ENCODE measurements at regions not wholly inside any gene's neighbourhood (a gene's known extent, or its start where the extent isn't known, plus 50 kb on each side); places are given as distances from the start of the nearest gene placed in this dataset.

DNA sequence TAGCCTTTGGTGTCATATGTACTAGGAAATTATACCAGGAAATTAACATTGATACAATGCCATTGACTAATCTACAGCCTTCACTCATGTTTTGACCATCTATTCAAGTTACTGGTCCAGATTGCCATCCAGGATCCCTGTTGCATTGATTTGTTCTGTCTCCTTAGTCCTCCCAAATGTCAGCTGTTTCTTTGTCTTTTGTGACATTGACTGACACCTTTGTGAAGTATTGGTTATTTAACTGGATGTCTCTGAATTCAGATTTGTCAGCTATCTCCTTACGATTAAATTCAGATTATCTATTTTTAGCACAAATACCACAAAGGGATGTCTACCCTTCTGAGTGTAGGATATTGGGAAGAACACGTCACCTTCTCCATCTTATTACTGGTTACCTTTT lies 73.7 kb upstream of the CTNND2 start (continued):
- TF ChIP-seq, protein P1, sequence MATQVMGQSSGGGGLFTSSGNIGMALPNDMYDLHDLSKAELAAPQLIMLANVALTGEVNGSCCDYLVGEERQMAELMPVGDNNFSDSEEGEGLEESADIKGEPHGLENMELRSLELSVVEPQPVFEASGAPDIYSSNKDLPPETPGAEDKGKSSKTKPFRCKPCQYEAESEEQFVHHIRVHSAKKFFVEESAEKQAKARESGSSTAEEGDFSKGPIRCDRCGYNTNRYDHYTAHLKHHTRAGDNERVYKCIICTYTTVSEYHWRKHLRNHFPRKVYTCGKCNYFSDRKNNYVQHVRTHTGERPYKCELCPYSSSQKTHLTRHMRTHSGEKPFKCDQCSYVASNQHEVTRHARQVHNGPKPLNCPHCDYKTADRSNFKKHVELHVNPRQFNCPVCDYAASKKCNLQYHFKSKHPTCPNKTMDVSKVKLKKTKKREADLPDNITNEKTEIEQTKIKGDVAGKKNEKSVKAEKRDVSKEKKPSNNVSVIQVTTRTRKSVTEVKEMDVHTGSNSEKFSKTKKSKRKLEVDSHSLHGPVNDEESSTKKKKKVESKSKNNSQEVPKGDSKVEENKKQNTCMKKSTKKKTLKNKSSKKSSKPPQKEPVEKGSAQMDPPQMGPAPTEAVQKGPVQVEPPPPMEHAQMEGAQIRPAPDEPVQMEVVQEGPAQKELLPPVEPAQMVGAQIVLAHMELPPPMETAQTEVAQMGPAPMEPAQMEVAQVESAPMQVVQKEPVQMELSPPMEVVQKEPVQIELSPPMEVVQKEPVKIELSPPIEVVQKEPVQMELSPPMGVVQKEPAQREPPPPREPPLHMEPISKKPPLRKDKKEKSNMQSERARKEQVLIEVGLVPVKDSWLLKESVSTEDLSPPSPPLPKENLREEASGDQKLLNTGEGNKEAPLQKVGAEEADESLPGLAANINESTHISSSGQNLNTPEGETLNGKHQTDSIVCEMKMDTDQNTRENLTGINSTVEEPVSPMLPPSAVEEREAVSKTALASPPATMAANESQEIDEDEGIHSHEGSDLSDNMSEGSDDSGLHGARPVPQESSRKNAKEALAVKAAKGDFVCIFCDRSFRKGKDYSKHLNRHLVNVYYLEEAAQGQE (IDR thresholded peaks at IDR 0.05; ENCODE audit: unreplicated experiment), result no peak
- TF ChIP-seq, protein P2, sequence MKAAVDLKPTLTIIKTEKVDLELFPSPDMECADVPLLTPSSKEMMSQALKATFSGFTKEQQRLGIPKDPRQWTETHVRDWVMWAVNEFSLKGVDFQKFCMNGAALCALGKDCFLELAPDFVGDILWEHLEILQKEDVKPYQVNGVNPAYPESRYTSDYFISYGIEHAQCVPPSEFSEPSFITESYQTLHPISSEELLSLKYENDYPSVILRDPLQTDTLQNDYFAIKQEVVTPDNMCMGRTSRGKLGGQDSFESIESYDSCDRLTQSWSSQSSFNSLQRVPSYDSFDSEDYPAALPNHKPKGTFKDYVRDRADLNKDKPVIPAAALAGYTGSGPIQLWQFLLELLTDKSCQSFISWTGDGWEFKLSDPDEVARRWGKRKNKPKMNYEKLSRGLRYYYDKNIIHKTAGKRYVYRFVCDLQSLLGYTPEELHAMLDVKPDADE (IDR thresholded peaks at IDR 0.05), result no peak
- TF ChIP-seq EZH2phosphoT487 (IDR thresholded peaks at IDR 0.05; ENCODE audit: unreplicated experiment), result no peak
- TF ChIP-seq EZH2 (IDR thresholded peaks at IDR 0.05; ENCODE audit: low read depth, unreplicated experiment), result no peak
- TF ChIP-seq ZNF114 (CRISPR knock-in tag; IDR thresholded peaks at IDR 0.05), result no peak
- TF ChIP-seq, protein P3, sequence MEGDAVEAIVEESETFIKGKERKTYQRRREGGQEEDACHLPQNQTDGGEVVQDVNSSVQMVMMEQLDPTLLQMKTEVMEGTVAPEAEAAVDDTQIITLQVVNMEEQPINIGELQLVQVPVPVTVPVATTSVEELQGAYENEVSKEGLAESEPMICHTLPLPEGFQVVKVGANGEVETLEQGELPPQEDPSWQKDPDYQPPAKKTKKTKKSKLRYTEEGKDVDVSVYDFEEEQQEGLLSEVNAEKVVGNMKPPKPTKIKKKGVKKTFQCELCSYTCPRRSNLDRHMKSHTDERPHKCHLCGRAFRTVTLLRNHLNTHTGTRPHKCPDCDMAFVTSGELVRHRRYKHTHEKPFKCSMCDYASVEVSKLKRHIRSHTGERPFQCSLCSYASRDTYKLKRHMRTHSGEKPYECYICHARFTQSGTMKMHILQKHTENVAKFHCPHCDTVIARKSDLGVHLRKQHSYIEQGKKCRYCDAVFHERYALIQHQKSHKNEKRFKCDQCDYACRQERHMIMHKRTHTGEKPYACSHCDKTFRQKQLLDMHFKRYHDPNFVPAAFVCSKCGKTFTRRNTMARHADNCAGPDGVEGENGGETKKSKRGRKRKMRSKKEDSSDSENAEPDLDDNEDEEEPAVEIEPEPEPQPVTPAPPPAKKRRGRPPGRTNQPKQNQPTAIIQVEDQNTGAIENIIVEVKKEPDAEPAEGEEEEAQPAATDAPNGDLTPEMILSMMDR (conservative IDR thresholded peaks at IDR 0.05; ENCODE audit: low read depth in 2 of 2), result no peak
- no peak for TF ChIP-seq CREB1 (CRISPR knock-in tag; IDR thresholded peaks at IDR 0.05; ENCODE audit: low read depth)
- TF ChIP-seq JUNB (IDR thresholded peaks at IDR 0.05; ENCODE audit: unreplicated experiment), result no peak

DNA sequence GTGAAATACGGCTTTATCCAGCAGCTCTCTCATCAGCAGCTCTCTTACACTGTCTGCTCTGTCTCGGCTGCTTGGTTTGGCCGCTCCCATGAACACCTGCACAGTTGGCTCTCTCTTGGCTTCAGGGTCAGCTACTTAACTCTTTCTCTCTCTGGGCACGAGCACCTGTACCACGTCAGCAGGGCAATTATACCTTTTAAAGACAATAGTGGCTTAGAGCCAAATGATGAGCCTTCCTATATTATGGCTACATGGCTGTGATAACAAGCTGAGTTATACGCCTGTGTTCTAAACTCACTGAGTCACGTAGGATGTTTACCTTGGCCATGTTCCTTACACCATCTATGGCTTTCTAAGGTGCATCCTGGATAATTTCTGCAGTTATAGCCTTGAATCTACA lies 69.2 kb upstream of the CTNND2 start:
- H3K4me3 ChIP-seq, result no peak overlapping the region
- H3K4me3 Mint-ChIP-seq, result no peak overlapping the region
- no peaks in the 10 kb centered on the region for H3K9me3 Mint-ChIP-seq
- no peaks in the 10 kb centered on the region for H3K4me1 Mint-ChIP-seq
- no peak overlapping the region for H2AFZ ChIP-seq
- no peak overlapping the region for H3K4me2 ChIP-seq
- H3K27me3 ChIP-seq (ENCODE audit: insufficient read depth), result no peaks in the 10 kb centered on the region
- no peaks in the 10 kb centered on the region for H3K36me3 Mint-ChIP-seq (ENCODE audit: low read depth)
- H3K9me2 ChIP-seq (ENCODE audit: insufficient read depth), result 0 out of 2 replicates have a peak, but pooled peaks cover 7% of the 10 kb centered on the region
- H3F3A ChIP-seq (replicated peaks; ENCODE audit: low read depth), result no peaks in the 10 kb centered on the region
- no peaks in the 10 kb centered on the region for H4K20me1 ChIP-seq (replicated peaks; ENCODE audit: insufficient read depth)
- ATAC-seq, result no peak
- no peaks in the 10 kb centered on the region for H3K27me3 Mint-ChIP-seq (ENCODE audit: insufficient read depth, low read depth, poor library complexity)
- H3K4me1 ChIP-seq (ENCODE audit: insufficient read depth), result no peaks in the 10 kb centered on the region
- no peak for DNase-seq (ENCODE audit: low spot score)
- H3K79me2 ChIP-seq (replicated peaks; ENCODE audit: insufficient read depth), result no peaks in the 10 kb centered on the region
- H3K36me3 ChIP-seq (ENCODE audit: insufficient read depth), result no peaks in the 10 kb centered on the region
- no peak overlapping the region for H3K27ac Mint-ChIP-seq
- no peak overlapping the region for H3K27ac ChIP-seq (ENCODE audit: low read depth)
- TF ChIP-seq CREB1 (CRISPR knock-in tag; IDR thresholded peaks at IDR 0.05; ENCODE audit: low read depth) (no peak), EZH2 (IDR thresholded peaks at IDR 0.05; ENCODE audit: low read depth, unreplicated experiment) (no peak), EZH2phosphoT487 (IDR thresholded peaks at IDR 0.05; ENCODE audit: unreplicated experiment) (no peak), ZNF114 (CRISPR knock-in tag; IDR thresholded peaks at IDR 0.05) (no peak), NANOG (IDR thresholded peaks at IDR 0.05; ENCODE audit: borderline replicate concordance) (no peak)
- TF ChIP-seq, protein P4, sequence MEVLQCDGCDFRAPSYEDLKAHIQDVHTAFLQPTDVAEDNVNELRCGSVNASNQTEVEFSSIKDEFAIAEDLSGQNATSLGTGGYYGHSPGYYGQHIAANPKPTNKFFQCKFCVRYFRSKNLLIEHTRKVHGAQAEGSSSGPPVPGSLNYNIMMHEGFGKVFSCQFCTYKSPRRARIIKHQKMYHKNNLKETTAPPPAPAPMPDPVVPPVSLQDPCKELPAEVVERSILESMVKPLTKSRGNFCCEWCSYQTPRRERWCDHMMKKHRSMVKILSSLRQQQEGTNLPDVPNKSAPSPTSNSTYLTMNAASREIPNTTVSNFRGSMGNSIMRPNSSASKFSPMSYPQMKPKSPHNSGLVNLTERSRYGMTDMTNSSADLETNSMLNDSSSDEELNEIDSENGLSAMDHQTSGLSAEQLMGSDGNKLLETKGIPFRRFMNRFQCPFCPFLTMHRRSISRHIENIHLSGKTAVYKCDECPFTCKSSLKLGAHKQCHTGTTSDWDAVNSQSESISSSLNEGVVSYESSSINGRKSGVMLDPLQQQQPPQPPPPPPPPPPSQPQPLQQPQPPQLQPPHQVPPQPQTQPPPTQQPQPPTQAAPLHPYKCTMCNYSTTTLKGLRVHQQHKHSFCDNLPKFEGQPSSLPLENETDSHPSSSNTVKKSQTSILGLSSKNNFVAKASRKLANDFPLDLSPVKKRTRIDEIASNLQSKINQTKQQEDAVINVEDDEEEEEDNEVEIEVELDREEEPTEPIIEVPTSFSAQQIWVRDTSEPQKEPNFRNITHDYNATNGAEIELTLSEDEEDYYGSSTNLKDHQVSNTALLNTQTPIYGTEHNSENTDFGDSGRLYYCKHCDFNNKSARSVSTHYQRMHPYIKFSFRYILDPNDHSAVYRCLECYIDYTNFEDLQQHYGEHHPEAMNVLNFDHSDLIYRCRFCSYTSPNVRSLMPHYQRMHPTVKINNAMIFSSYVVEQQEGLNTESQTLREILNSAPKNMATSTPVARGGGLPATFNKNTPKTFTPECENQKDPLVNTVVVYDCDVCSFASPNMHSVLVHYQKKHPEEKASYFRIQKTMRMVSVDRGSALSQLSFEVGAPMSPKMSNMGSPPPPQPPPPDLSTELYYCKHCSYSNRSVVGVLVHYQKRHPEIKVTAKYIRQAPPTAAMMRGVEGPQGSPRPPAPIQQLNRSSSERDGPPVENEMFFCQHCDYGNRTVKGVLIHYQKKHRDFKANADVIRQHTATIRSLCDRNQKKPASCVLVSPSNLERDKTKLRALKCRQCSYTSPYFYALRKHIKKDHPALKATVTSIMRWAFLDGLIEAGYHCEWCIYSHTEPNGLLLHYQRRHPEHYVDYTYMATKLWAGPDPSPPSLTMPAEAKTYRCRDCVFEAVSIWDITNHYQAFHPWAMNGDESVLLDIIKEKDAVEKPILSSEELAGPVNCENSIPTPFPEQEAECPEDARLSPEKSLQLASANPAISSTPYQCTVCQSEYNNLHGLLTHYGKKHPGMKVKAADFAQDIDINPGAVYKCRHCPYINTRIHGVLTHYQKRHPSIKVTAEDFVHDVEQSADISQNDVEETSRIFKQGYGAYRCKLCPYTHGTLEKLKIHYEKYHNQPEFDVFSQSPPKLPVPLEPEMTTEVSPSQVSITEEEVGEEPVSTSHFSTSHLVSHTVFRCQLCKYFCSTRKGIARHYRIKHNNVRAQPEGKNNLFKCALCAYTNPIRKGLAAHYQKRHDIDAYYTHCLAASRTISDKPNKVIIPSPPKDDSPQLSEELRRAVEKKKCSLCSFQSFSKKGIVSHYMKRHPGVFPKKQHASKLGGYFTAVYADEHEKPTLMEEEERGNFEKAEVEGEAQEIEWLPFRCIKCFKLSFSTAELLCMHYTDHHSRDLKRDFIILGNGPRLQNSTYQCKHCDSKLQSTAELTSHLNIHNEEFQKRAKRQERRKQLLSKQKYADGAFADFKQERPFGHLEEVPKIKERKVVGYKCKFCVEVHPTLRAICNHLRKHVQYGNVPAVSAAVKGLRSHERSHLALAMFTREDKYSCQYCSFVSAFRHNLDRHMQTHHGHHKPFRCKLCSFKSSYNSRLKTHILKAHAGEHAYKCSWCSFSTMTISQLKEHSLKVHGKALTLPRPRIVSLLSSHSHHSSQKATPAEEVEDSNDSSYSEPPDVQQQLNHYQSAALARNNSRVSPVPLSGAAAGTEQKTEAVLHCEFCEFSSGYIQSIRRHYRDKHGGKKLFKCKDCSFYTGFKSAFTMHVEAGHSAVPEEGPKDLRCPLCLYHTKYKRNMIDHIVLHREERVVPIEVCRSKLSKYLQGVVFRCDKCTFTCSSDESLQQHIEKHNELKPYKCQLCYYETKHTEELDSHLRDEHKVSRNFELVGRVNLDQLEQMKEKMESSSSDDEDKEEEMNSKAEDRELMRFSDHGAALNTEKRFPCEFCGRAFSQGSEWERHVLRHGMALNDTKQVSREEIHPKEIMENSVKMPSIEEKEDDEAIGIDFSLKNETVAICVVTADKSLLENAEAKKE (CRISPR knock-in tag; IDR thresholded peaks at IDR 0.05), result no peak

Data from GM23338 (cell line).